PC-3 (cell line): ENCODE measurements at regions not wholly inside any gene's neighbourhood (a gene's known extent, or its start where the extent isn't known, plus 50 kb on each side); places are given as distances from the start of the nearest gene placed in this dataset.
"Not testable (repeated sequence)": the region's sequence is repeated elsewhere in the genome, so short reads cannot be mapped to it uniquely, and the experiment has no call there.

Experiments used
- ATAC-seq: fragments of 200-7000 bp; cut with Tn5 transposase; 2 replicates; pipeline ENCODE4 v1.9.1; 2020; ENCODE audit warnings: mild to moderate bottlenecking, moderate library complexity
- BruUV-seq: library from RNA; stranded (reverse); fragments of 400-500 nt; replicated peaks from 2 replicates; lab custom pipeline; 2021; lab: Mats Ljungman, UMichigan
- CTCF ChIA-PET: fragments of 300-600 bp; sonication (Branson Sonifier 250); formaldehyde crosslinking; loops from one replicate; lab custom pipeline; 2022; ENCODE audit warnings: antibody characterized with exemption; lab: Charles Lee
- POLR2A ChIA-PET: fragments of 300-600 bp; sonication (Branson Sonifier 250); formaldehyde crosslinking; loops from one replicate; lab custom pipeline; 2022; ENCODE audit warnings: antibody characterized with exemption; ENCODE audit not compliant: unreplicated experiment; lab: Charles Lee
- DNase-seq: peaks from one replicate; pipeline ENCODE4 v3.0.0-alpha.2; 2015
- H2AFZ ChIP-seq: fragments of 300-600 bp; sonication (generic); 2 replicates; pipeline ENCODE4 v1.6.0; 2016; ENCODE audit warnings: antibody characterized with exemption, low read length
- H3F3A ChIP-seq: fragments of 300-600 bp; sonication (generic); one replicate; pipeline ENCODE4 v1.6.0; 2017; ENCODE audit warnings: antibody characterized with exemption, low read length, control low read depth, mild to moderate bottlenecking; ENCODE audit not compliant: unreplicated experiment
- H3K27ac ChIP-seq: fragments of 300-600 bp; sonication (generic); 2 replicates; pipeline ENCODE4 v1.5.1; 2016; ENCODE audit warnings: mild to moderate bottlenecking, low read length
- H3K27me3 ChIP-seq: fragments of 300-600 bp; sonication (generic); 2 replicates; pipeline ENCODE4 v1.6.1; 2016; ENCODE audit warnings: low read length, mixed read lengths
- H3K36me3 ChIP-seq: fragments of 300-600 bp; sonication (generic); 2 replicates; pipeline ENCODE4 v1.6.1; 2016; ENCODE audit warnings: low read depth, mixed run types, low read length, mixed read lengths
- H3K4me1 ChIP-seq: fragments of 300-600 bp; sonication (generic); 2 replicates; pipeline ENCODE4 v1.5.1; 2016; ENCODE audit warnings: low read length; ENCODE audit not compliant: insufficient read depth
- H3K4me2 ChIP-seq: fragments of 300-600 bp; sonication (generic); 2 replicates; pipeline ENCODE4 v1.6.0; 2016; ENCODE audit warnings: low read length
- H3K4me3 ChIP-seq: fragments of 300-600 bp; sonication (generic); 2 replicates; pipeline ENCODE4 v1.5.1; 2016; ENCODE audit warnings: mild to moderate bottlenecking, low read length, mixed read lengths
- H3K79me2 ChIP-seq: fragments of 300-600 bp; sonication (generic); 2 replicates; pipeline ENCODE4 v1.6.1; 2017; ENCODE audit warnings: low read length, mixed read lengths
- H3K9ac ChIP-seq: fragments of 300-600 bp; sonication (generic); 2 replicates; pipeline ENCODE4 v1.6.0; 2016; ENCODE audit warnings: mild to moderate bottlenecking, low read length
- H3K9me2 ChIP-seq: fragments of 300-600 bp; sonication (generic); replicated peaks from 2 replicates; pipeline ENCODE4 v1.6.1; 2016; ENCODE audit warnings: mixed run types, low read length, mixed read lengths
- H3K9me3 ChIP-seq: fragments of 300-600 bp; sonication (generic); 2 replicates; pipeline ENCODE4 v1.6.1; 2016; ENCODE audit warnings: low read length, mixed read lengths
- H4K20me1 ChIP-seq: fragments of 300-600 bp; sonication (generic); 2 replicates; pipeline ENCODE4 v1.6.1; 2016; ENCODE audit warnings: low read length, mixed read lengths
- EZH2 ChIP-seq: fragments of 300-600 bp; sonication (generic); IDR thresholded peaks from one replicate; pipeline ENCODE4 v1.6.1; 2017; ENCODE audit warnings: antibody characterized with exemption, mild to moderate bottlenecking, low read length; ENCODE audit not compliant: unreplicated experiment
- EZH2phosphoT487 ChIP-seq: fragments of 300-600 bp; sonication (generic); IDR thresholded peaks from 2 replicates; pipeline ENCODE4 v1.6.1; 2018; ENCODE audit warnings: mild to moderate bottlenecking, antibody characterized with exemption, low read length, borderline replicate concordance
- intact Hi-C: fragments of 100-400 bp; cut with micrococcal nuclease; formaldehyde crosslinking; loops from 2 replicates; pipeline ENCODE4 v1.9.0; 2023
- TF ChIP-seq, protein P1 (sequence below): fragments of 300-600 bp; sonication (generic); conservative IDR thresholded peaks from 2 replicates; pipeline ENCODE4 v1.5.1; 2017; ENCODE audit warnings: antibody characterized with exemption, low read depth, mild to moderate bottlenecking, low read length

DNA sequence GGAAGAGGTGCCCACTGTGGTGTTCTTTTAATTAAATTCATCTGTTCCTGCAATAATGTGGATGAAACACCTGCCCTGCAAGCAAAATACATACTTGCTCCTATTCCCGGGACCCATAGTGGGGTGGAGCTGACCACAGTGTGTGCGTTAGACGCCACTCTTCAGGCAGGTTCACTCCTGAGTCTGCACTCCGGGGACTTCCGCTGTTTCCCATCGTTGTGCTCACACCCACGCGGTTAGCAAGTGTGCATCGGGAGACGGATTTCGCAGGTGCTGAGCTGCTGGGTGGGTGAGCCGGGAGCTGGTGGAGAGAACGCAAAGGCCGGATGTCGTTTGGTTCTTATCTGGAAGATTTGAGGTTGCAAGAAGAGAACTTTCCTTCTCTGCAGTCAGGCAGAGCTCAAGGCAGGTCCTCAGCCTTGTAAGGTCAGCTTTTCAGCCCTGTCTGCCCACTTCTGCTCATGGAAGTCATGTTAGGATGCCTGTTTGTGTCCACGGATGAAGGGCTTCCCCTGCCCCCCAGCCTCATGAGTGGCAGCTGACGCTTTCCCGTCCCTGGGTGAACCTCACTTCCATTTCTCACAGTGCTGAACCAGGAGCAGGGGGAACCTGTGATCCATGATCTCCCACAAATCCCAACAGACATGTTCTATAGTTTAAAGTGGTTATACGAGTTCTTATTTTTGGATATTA lies 193.3 kb upstream of the SULF2 start:
- H3K79me2 ChIP-seq, H3K9ac ChIP-seq, intact Hi-C loops, H2AFZ ChIP-seq, H3K27me3 ChIP-seq, H3K27ac ChIP-seq, H3K9me3 ChIP-seq, H3K9me2 ChIP-seq, H3K36me3 ChIP-seq, H4K20me1 ChIP-seq, BruUV-seq, H3K4me2 ChIP-seq, ATAC-seq, DNase-seq, POLR2A ChIA-PET, H3K4me3 ChIP-seq, H3F3A ChIP-seq, H3K4me1 ChIP-seq: not testable (repeated sequence)
- CTCF ChIA-PET, result interaction anchor here (0.6 kb wide), 1 partner anchor 124 kb away, joined by 3 read pairs; no protein-coding TSS in a partner anchor

DNA sequence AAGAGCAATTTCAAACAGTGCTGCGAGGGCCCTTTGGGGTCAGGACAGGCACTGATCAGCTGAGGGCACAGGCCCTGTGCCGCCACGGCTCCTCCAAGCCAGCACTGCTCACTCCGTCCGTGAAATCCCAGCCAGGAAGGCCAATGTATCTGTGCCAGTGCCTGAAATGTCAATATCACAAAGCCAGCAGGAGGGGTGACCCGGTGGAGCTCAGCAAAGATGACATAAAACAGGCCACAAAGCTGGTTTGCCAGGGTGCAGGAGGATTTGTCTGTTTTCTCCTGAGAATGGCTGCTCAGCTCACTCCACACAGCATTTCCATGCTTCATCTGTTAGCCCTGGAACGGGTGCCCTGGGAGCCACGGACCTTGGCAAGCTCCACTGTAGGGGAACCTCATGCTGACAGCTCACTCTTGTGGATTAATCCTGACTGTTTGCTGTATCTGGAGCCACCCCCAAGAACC lies 192.5 kb upstream of the SULF2 start:
- CTCF ChIA-PET, result interaction anchor here (0.6 kb wide), 1 partner anchor 123 kb away, joined by 3 read pairs; no protein-coding TSS in a partner anchor
- ATAC-seq, H3K4me3 ChIP-seq, H3K36me3 ChIP-seq, H3K4me2 ChIP-seq, H3K27me3 ChIP-seq, H3F3A ChIP-seq, H3K79me2 ChIP-seq, intact Hi-C loops, POLR2A ChIA-PET, DNase-seq, H4K20me1 ChIP-seq, H3K27ac ChIP-seq, H3K9me2 ChIP-seq, H3K9ac ChIP-seq, BruUV-seq, H3K9me3 ChIP-seq: not testable (repeated sequence)
- Histone ChIP-seq H2AFZ (0 out of 2 replicates have a peak overlapping the region, but pooled peaks have one; percentile 18), H3K4me1 (peaks cover 15% of the 10 kb centered on the region)

DNA sequence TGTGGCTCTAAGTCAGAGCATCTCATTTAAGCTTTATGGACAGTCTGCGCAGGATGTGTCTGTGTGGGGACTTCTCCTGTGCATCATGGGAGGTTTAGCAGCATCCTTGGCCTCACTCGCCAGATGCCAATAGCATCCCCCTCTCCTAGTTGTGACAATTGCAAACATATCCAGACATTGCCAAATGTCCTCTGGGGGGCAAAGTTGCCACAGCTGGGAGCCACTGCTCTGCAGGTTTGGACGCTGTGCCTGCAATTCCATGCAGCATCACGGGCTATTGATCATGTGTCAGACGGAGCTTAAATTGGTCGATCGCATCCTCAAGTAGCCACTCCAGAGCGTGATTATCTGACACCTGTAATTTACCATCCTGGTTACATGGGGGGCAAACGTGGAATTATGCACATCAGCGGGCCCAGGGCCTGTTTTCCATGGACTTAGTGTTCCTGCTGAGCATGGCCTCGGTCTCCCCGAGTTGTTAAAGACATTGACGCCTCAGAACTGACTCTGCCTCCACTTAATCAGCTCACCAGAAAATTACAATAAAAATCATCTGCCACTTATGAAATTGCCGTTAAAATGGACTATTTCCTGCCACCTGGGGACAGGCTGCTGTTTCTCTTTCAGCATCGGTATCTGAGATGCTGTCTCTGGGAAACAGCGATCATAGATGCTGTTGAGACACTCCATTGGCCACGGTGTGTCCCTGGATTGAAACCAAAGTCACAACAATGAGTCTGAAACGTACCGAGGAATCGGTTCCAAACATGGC lies 191.9 kb upstream of the SULF2 start:
- H4K20me1 ChIP-seq, H3F3A ChIP-seq, intact Hi-C loops, BruUV-seq, CTCF ChIA-PET, DNase-seq, H3K27ac ChIP-seq, H3K9ac ChIP-seq, H3K27me3 ChIP-seq, POLR2A ChIA-PET, H3K4me2 ChIP-seq, H3K4me3 ChIP-seq, H3K36me3 ChIP-seq, H3K9me2 ChIP-seq, H3K79me2 ChIP-seq, ATAC-seq, H3K9me3 ChIP-seq: not testable (repeated sequence)
- H3K4me1 ChIP-seq, result peaks cover 21% of the 10 kb centered on the region
- H2AFZ ChIP-seq, result 0 out of 2 replicates have a peak overlapping the region, but pooled peaks have one; percentile 18

DNA sequence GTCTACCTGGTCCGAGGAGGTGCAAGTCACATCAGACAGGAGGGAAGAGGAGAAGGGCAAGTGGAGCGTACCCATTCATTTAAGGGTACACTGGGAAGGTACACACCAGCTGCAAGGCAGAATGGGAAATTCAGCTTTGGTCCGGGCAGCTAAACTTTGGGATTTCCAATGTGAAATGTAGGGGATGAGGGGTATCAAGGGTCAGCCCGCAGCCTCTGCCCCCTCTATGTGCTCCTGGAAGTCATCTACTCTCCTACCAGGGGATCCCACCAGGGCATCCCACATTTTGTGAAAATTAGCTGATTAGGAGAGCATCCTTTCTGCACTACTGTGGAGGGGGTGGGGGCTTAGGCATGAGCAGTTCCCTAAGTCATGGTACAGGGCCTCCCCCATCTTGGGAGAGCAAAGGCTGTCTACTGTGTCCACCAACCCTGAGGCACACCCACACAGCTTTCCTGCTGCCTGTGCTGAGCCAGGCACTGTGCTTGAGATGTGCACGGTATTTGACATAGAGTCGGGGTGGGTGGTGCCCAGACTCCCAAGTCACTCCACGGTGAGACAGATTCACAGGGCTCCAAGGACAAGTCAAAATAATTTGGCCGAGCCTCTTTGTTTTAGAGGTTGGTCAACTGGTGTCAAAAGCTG lies 189.1 kb upstream of the SULF2 start:
- peaks cover 41% of the 10 kb centered on the region for H3K4me1 ChIP-seq

More for the DNA sequence above, 189.1 kb upstream of the SULF2 start:
- no peaks in the 10 kb centered on the region for H3K36me3 ChIP-seq
- TF ChIP-seq EZH2phosphoT487 (no peak), EZH2 (no peak)
- TF ChIP-seq, protein P1, sequence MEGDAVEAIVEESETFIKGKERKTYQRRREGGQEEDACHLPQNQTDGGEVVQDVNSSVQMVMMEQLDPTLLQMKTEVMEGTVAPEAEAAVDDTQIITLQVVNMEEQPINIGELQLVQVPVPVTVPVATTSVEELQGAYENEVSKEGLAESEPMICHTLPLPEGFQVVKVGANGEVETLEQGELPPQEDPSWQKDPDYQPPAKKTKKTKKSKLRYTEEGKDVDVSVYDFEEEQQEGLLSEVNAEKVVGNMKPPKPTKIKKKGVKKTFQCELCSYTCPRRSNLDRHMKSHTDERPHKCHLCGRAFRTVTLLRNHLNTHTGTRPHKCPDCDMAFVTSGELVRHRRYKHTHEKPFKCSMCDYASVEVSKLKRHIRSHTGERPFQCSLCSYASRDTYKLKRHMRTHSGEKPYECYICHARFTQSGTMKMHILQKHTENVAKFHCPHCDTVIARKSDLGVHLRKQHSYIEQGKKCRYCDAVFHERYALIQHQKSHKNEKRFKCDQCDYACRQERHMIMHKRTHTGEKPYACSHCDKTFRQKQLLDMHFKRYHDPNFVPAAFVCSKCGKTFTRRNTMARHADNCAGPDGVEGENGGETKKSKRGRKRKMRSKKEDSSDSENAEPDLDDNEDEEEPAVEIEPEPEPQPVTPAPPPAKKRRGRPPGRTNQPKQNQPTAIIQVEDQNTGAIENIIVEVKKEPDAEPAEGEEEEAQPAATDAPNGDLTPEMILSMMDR, result no peak
- ATAC-seq (no peak), DNase-seq (no peak)
- peak overlapping the region; percentile 80 for H3K9ac ChIP-seq
- no peak overlapping the region for H3K4me3 ChIP-seq
- no peaks in the 10 kb centered on the region for H3K27me3 ChIP-seq
- POLR2A ChIA-PET, result interaction anchor here (0.6 kb wide), 1 partner anchor 49 kb away, joined by 3 read pairs; no protein-coding TSS in a partner anchor
- intact Hi-C loops, result loop anchor here (5.0 kb wide), 1 partner anchor 208 kb away; no protein-coding TSS in a partner anchor
- peak overlapping the region; percentile 63; the same call in 1 of the 2 replicates for H3K4me2 ChIP-seq
- no TSS peak for BruUV-seq
- H3K9me2 ChIP-seq, result no peaks in the 10 kb centered on the region
- H3K9me3 ChIP-seq, result no peaks in the 10 kb centered on the region
- H3F3A ChIP-seq, result no peaks in the 10 kb centered on the region
- H3K79me2 ChIP-seq, result no peaks in the 10 kb centered on the region
- H3K27ac ChIP-seq, result peak overlapping the region; percentile 89
- peak overlapping the region; percentile 76; the same call in 1 of the 2 replicates for H2AFZ ChIP-seq
- CTCF ChIA-PET, result no interaction called here
- H4K20me1 ChIP-seq, result no peaks in the 10 kb centered on the region
